Mucosa of rectum (tissue), 2 donors: ENCODE measurements at regions not wholly inside any gene's neighbourhood (a gene's known extent, or its start where the extent isn't known, plus 50 kb on each side); places are given as distances from the start of the nearest gene placed in this dataset.
"Not testable (repeated sequence)": the region's sequence is repeated elsewhere in the genome, so short reads cannot be mapped to it uniquely, and the experiment has no call there.

Experiments used
- H3K27ac ChIP-seq, 2 donors: one replicate each; pipeline ENCODE4 v1.7.0; 2013; ENCODE audit warnings: inconsistent platforms in 2 of 2, low read depth in 2 of 2, low read length in 2 of 2
- H3K27me3 ChIP-seq, 2 donors: one replicate each; pipeline ENCODE4 v1.7.0; 2013; ENCODE audit warnings: low read length in 2 of 2; ENCODE audit not compliant: control insufficient read depth in 2 of 2, insufficient read depth in 2 of 2
- H3K36me3 ChIP-seq, 2 donors: one replicate each; pipeline ENCODE4 v1.7.0; 2013; ENCODE audit warnings: low read length in 2 of 2; ENCODE audit not compliant: control insufficient read depth in 2 of 2, insufficient read depth in 2 of 2
- H3K4me1 ChIP-seq, 2 donors: one replicate each; pipeline ENCODE4 v1.7.0; 2013; ENCODE audit warnings: low read length in 2 of 2, mild to moderate bottlenecking in 1 of 2; ENCODE audit not compliant: control insufficient read depth in 2 of 2, insufficient read depth in 2 of 2
- H3K4me3 ChIP-seq, 2 donors: one replicate each; pipeline ENCODE4 v1.7.0; 2013; ENCODE audit warnings: low read length in 2 of 2
- H3K9ac ChIP-seq, 2 donors: one replicate each; pipeline ENCODE4 v1.7.0; 2013; ENCODE audit warnings: low read length in 2 of 2, low read depth in 1 of 2, mild to moderate bottlenecking in 1 of 2
- H3K9me3 ChIP-seq, 2 donors: one replicate each; pipeline ENCODE4 v1.7.0; 2013; ENCODE audit warnings: low read length in 2 of 2; ENCODE audit not compliant: control insufficient read depth in 2 of 2
- donor health status: healthy.
- donor health status: Normal muscosa, but diverticular disease.

DNA sequence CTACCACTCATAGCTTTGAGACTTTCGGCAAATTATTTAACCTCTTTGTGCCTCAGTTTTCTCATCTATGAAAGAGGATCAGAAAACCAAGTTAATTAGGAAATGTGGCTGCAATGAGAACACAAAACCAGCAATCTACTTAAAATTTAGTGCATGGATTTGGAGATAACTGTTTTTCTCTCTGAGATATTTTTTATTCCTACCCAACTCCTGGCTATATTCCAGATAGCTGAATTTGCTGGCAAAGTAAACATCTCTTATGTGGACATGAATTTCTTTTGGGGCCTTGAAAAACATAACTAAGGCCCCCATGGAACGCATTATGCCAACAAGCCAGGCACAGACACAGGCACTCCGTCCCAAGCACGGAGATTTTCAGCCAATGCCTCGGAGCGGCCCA is 53.4 kb upstream of the FOXN3 start:
- Histone ChIP-seq H3K9ac (no peak overlapping the region), H3K27me3 (no peaks in the 10 kb centered on the region), H3K9me3 (no peaks in the 10 kb centered on the region), H3K4me3 (no peak overlapping the region), H3K4me1 (peaks cover 0 to 2% of the 10 kb centered on the region in 2 donors), H3K36me3 (no peaks in the 10 kb centered on the region), H3K27ac (no peak overlapping the region)

DNA sequence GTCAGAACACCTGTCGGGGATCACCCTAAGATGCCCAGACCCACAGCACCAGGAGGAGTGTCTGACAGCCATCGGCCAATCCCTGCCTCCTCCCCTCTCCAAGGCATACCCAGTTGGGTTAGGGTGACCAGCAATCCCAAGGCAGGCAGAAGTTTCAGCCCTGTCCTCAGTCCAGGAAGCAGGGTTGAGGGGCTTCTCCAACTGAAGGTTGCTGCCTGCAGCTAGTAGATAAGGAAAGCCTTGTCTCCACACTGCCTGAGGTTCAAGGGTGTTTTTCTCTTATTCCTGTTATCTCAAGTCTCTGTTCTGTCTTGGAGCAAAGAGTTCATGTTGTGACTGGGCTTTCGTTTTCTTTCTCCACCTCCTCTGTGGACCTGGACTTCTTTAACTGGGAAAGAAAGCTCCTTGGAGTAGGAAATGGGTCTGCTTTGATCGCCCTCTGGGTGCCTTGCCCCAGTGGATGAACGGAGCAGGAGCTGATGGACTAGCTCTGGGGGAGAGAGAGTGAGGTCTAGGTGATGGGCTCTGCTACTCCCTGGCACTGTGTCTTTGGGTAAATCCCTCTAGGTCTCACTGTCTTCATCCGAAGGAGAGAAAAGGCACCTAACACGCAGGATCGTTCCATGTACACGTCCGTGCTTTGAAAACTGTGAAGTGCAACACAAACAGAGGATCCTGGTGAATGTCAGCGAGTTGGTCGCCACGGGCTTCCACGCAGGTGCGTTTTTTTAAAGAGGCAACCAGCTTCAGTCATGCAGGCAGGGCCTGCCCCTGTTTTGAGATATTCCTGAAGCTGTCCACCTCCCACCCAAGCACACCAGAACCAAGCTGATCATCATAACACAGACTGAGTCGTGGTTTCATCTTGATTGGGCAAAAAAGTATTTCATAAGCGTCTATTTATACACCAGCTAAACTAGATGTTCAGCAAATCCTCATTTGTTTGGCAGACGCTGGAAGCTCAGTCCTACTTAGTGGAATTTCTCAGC is 52.5 kb upstream of the FOXN3 start:
- Histone ChIP-seq H3K27me3 (no peaks in the 10 kb centered on the region), H3K36me3 (no peaks in the 10 kb centered on the region), H3K4me3 (no peak overlapping the region), H3K4me1 (peaks cover 0 to 2% of the 10 kb centered on the region in 2 donors), H3K9me3 (no peaks in the 10 kb centered on the region), H3K27ac (no peak overlapping the region), H3K9ac (no peak overlapping the region)

DNA sequence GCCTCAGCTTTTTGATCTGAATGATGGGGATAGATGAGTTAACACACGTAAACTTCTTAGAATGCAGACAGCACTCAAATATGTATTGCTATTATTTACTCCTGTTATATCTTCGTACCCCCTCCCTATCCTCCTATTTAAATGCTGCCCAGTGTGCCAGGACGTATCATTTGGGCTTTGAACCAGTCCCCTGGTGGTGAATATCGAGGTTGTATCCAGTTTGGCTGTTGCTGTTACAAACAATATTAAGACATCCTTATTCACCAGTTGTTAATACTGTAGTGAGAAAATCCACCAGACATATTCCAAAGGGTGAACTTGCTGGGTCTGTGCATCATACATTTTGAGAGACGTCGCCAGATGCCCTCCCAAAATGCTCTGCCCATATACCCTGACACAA is 51.5 kb upstream of the FOXN3 start:
- no peak overlapping the region for H3K9ac ChIP-seq
- no peak overlapping the region for H3K27ac ChIP-seq
- no peaks in the 10 kb centered on the region for H3K9me3 ChIP-seq
- H3K4me3 ChIP-seq, result no peak overlapping the region
- no peaks in the 10 kb centered on the region for H3K27me3 ChIP-seq
- H3K4me1 ChIP-seq, result peaks cover 0 to 2% of the 10 kb centered on the region in 2 donors
- no peaks in the 10 kb centered on the region for H3K36me3 ChIP-seq

DNA sequence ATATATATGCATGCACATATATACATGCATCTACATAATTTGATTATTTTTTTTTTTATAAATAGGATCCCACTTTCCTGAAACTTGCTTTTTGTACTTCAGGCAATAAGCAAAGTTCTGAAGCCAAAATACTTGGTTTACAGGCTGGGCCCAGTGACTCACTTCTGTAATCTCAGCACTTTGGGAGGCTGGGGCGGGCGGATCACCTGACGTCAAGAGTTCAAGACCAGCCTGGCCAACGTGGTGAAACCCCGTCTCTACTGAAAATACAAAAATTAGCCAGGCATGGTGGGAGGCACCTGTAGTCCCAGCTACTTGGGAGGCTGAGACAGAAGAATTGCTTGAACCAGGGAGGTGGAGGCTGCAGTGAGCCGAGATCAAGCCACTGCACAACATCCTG is 51.0 kb upstream of the FOXN3 start:
- H3K4me3 ChIP-seq, H3K27me3 ChIP-seq, H3K36me3 ChIP-seq: not testable (repeated sequence)

DNA sequence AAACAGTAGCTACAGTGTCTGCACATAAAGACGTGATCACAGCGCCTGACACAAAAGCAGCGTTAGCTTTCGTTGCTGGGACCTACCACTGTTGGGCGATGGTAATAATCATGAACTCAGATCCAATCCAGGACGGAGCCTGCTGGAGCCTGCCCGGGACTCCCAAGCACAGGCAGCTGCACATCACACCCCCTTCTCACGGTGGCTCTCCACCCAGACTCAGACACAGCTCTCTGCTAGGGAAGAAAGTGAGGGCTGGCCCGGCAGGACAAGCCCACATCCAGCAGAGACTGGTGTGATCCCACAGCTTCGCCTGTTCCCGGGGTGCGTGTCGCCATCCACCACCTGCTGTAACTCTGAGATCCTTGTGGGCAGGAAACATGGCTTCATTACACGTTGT is 49.9 kb upstream of the FOXN3 start:
- Histone ChIP-seq H3K27me3 (no peaks in the 10 kb centered on the region), H3K4me1 (peaks cover 0 to 2% of the 10 kb centered on the region in 2 donors), H3K27ac (no peak overlapping the region), H3K4me3 (no peak overlapping the region), H3K9me3 (no peaks in the 10 kb centered on the region), H3K9ac (no peak overlapping the region), H3K36me3 (no peaks in the 10 kb centered on the region)

More for the DNA sequence above, 51.0 kb upstream of the FOXN3 start:
- H3K4me1 ChIP-seq, H3K9me3 ChIP-seq, H3K27ac ChIP-seq, H3K9ac ChIP-seq: not testable (repeated sequence)
